Fibroblast of the aortic adventitia (primary cell): ENCODE measurements at regions not wholly inside any gene's neighbourhood (a gene's known extent, or its start where the extent isn't known, plus 50 kb on each side); places are given as distances from the start of the nearest gene placed in this dataset.
"Not testable (repeated sequence)": the region's sequence is repeated elsewhere in the genome, so short reads cannot be mapped to it uniquely, and the experiment has no call there.

ENCODE experiments used
- DNase-seq: peaks from one replicate; pipeline ENCODE4 v3.0.0-alpha.2; 2010; ENCODE audit warnings: low read depth
- H3K4me3 ChIP-seq: 2 replicates; pipeline ENCODE4 v1.5.1; 2011; ENCODE audit warnings: low read depth, mild to moderate bottlenecking, control low read depth, low read length, moderate library complexity
- CTCF ChIP-seq: IDR thresholded peaks from 2 replicates; pipeline ENCODE4 v1.5.1; 2011; ENCODE audit warnings: mild to moderate bottlenecking, low read length, control low read depth, inconsistent platforms; ENCODE audit not compliant: insufficient read depth

DNA sequence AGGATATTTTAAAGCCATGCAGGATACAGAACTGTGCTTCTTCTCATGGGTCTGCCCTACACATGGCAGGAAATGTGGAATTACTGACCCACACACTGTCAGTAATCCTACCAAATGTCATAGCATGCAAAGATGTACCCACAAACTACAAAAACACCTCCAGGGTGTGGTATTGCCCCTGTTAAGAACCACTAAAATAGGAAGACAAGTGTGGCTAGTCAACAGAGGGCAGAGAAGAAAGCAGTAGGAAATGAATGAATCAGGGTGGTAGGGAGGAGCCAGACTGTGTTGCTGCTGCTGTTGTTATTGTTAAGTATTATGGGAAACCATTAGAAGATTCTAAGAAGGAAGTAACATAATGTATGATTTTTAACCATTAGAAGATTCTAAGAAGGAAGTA, 556.7 kb upstream of the ACVR2A start:
- no peak for TF ChIP-seq CTCF
- DNase-seq: no peak
- no peak overlapping the region for H3K4me3 ChIP-seq

DNA sequence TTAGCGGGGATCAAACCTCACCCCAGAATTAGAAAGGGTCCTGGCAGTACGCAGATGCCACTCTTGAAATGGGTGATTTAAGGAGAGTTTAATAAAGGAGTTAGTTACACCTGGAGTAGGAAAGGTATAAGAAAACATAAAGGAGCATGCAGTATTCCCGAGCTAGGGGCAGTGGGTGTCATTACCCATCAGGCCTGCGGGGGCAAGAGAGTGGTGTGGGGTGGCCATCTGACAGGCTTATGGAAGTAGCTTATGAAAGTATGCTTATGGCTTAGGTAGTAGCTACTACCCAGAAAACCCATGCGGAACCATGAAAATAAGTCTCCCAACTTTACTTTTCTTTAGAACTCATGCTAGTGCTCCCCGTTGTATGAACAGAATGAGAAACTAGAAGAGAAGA, 568.9 kb upstream of the ACVR2A start:
- no peak for TF ChIP-seq CTCF
- DNase-seq: no peak
- no peak overlapping the region for H3K4me3 ChIP-seq

- TF ChIP-seq CTCF: no peak
- no peak overlapping the region for H3K4me3 ChIP-seq
- DNase-seq: no peak
Measured at GRCh38 chr2:147273628-147274027, 571.2 kb upstream of the ACVR2A start.

DNA sequence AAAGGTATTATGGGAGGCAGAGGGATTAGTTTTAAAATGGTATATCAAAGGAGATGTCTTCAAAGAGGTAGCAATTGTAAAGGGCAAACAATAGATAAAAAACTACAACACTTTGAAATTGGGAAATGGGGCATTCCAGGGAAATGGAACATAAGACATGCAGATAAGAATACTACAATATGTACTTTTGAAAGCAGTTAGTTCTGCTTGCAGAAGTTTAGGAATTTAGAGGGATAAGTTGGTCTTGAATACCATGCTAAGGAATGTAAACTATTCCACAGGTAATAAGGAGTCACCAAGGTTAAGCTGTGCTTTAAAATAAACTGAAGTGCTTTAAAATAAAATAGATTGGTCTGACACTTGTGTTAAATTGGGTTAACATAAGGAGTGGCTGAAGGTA, 571.7 kb upstream of the ACVR2A start:
- DNase-seq: no peak
- TF ChIP-seq CTCF: no peak
- H3K4me3 ChIP-seq: no peak overlapping the region

DNA sequence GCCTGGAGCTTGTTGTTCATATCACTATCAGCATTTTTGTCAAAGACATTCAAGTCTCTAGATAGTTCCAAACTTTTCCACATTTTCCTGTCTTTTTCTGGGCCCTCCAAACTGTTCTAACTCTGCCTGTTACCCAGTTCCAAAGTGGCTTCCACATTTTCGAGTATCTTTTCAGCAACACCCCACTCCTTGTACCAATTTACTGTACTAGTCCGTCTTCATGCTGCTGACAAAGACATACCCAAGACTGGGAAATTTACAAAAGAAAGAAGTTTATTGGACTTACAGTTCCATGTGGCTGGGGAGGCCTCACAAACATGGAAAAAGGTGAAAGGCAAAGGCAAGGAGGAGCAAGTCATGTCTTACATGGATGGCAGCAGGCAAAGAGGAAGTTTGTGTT, 575.2 kb upstream of the ACVR2A start:
- not testable (repeated sequence) for DNase-seq

GRCh38 chr2:147260241-147260640, 584.6 kb upstream of the ACVR2A start:
- no peak overlapping the region for H3K4me3 ChIP-seq
- TF ChIP-seq CTCF: no peak
- no peak for DNase-seq

More for the DNA sequence above, 575.2 kb upstream of the ACVR2A start:
- not testable (repeated sequence) for H3K4me3 ChIP-seq

GRCh38 chr2:147255812-147256211, 589.0 kb upstream of the ACVR2A start:
- DNase-seq: peak; percentile 6
- no peak for TF ChIP-seq CTCF
- H3K4me3 ChIP-seq: no peak overlapping the region
